ENCODE measurements at regions not wholly inside any gene's neighbourhood (a gene's known extent, or its start where the extent isn't known, plus 50 kb on each side); places are given as distances from the start of the nearest gene placed in this dataset.
A peak's percentile ranks its signal among the peaks of the same experiment; 100 is the strongest.

DNA sequence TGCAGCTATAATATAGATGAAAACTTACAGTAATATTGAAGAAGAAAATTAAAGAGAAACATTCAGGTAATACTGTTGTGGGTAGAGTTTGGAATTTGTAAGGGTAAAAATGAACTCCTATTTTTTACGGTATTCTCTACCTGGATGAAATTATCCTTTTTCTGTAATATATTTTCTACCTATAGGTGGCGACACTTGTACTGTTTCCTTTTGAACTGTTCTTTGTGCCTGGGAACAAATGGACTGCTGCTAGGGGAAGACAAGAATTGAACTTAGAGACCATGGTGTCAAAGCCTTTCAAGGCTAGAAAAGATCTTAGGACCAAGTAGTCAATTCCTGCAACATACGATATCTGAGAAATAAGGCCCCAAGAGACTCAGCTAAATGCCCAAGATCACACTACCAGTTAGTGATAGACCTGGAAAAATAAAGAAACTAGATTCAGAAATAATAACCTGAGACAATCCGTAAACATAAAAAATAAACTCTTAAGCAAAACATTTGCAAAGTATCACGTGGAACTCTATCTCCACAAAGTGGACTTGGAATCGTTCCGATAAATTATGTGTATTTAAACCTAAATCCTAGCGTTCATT lies 383.8 kb downstream of the TFAP2A start:
- H4K20me1 ChIP-seq (ENCODE audit: insufficient read depth, low read length), result no peaks in the 10 kb centered on the region
- Mint-ChIP-seq H3K4me1 (ENCODE audit: low read depth, unreplicated experiment) (peaks cover 12% of the 10 kb centered on the region), H3K9me3 (ENCODE audit: unreplicated experiment) (no peaks in the 10 kb centered on the region), H3K4me3 (ENCODE audit: unreplicated experiment) (no peak overlapping the region), H3K36me3 (ENCODE audit: low read depth, unreplicated experiment) (no peaks in the 10 kb centered on the region), H3K27me3 (ENCODE audit: low read depth, unreplicated experiment) (peaks cover 3% of the 10 kb centered on the region), H3K27ac (ENCODE audit: unreplicated experiment) (no peak overlapping the region)
- H2AFZ ChIP-seq (ENCODE audit: low read depth, low read length), result no peak overlapping the region
- H3K36me3 ChIP-seq (ENCODE audit: insufficient read depth, low read length), result no peaks in the 10 kb centered on the region
- no peaks in the 10 kb centered on the region for H3K27me3 ChIP-seq (ENCODE audit: insufficient read depth, low read length)
- H3K27ac ChIP-seq (ENCODE audit: low read depth, low read length), result no peak overlapping the region
- H3K4me2 ChIP-seq (ENCODE audit: low read length), result no peak overlapping the region
- H3K9ac ChIP-seq (ENCODE audit: low read length), result no peak overlapping the region
- no peak for FAIRE-seq
- TF ChIP-seq EZH2 (IDR thresholded peaks at IDR 0.05; ENCODE audit: insufficient read depth, low read length), result no peak
- TF ChIP-seq, protein P1, sequence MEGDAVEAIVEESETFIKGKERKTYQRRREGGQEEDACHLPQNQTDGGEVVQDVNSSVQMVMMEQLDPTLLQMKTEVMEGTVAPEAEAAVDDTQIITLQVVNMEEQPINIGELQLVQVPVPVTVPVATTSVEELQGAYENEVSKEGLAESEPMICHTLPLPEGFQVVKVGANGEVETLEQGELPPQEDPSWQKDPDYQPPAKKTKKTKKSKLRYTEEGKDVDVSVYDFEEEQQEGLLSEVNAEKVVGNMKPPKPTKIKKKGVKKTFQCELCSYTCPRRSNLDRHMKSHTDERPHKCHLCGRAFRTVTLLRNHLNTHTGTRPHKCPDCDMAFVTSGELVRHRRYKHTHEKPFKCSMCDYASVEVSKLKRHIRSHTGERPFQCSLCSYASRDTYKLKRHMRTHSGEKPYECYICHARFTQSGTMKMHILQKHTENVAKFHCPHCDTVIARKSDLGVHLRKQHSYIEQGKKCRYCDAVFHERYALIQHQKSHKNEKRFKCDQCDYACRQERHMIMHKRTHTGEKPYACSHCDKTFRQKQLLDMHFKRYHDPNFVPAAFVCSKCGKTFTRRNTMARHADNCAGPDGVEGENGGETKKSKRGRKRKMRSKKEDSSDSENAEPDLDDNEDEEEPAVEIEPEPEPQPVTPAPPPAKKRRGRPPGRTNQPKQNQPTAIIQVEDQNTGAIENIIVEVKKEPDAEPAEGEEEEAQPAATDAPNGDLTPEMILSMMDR (IDR thresholded peaks at IDR 0.05; ENCODE audit: insufficient read depth, low read depth, low read length), result peak; percentile 13
- H3K4me3 ChIP-seq (ENCODE audit: insufficient read depth, low read depth, low read length), result no peak overlapping the region
- H3K79me2 ChIP-seq (ENCODE audit: insufficient read depth, low read length), result no peaks in the 10 kb centered on the region
- peaks cover 5% of the 10 kb centered on the region for H3K4me1 ChIP-seq (ENCODE audit: insufficient read depth, low read length)
- DNase-seq (ENCODE audit: low read depth), result no peak
- no peaks in the 10 kb centered on the region for H3K9me3 ChIP-seq (ENCODE audit: insufficient read depth, low read depth, low read length)

DNA sequence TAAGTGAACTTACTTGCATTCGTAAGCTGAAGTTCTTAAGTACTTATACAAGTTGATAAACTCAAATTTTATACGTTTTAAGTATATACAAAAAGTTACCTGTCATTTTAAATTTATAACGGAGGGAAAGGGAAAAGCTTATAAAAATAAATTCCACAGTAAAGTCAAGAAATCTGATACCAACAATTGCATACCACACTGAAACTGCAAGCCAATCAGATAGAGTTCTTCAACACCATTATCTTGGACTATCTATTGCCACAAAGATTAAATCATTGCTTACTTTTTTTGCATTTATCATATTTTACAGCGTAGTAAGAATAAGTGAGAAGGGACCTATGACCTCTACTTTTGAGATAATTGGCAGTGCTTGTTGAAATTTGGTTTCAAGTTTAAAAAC lies 386.7 kb downstream of the TFAP2A start:
- no peaks in the 10 kb centered on the region for H4K20me1 ChIP-seq (ENCODE audit: insufficient read depth, low read length)
- no peak overlapping the region for H3K4me2 ChIP-seq (ENCODE audit: low read length)
- no peak overlapping the region for H3K9ac ChIP-seq (ENCODE audit: low read length)
- TF ChIP-seq, protein P1 (IDR thresholded peaks at IDR 0.05; ENCODE audit: insufficient read depth, low read depth, low read length), result no peak
- no peak for TF ChIP-seq EZH2 (IDR thresholded peaks at IDR 0.05; ENCODE audit: insufficient read depth, low read length)
- H3K27me3 Mint-ChIP-seq (ENCODE audit: low read depth, unreplicated experiment), result peaks cover 4% of the 10 kb centered on the region
- no peak overlapping the region for H3K27ac ChIP-seq (ENCODE audit: low read depth, low read length)
- H3K36me3 ChIP-seq (ENCODE audit: insufficient read depth, low read length), result no peaks in the 10 kb centered on the region
- no peaks in the 10 kb centered on the region for H3K36me3 Mint-ChIP-seq (ENCODE audit: low read depth, unreplicated experiment)
- no peaks in the 10 kb centered on the region for H3K4me1 ChIP-seq (ENCODE audit: insufficient read depth, low read length)
- FAIRE-seq (no peak), DNase-seq (ENCODE audit: low read depth) (no peak)
- no peaks in the 10 kb centered on the region for H3K9me3 Mint-ChIP-seq (ENCODE audit: unreplicated experiment)
- no peak overlapping the region for H2AFZ ChIP-seq (ENCODE audit: low read depth, low read length)
- no peaks in the 10 kb centered on the region for H3K79me2 ChIP-seq (ENCODE audit: insufficient read depth, low read length)
- no peak overlapping the region for H3K4me3 Mint-ChIP-seq (ENCODE audit: unreplicated experiment)
- H3K4me1 Mint-ChIP-seq (ENCODE audit: low read depth, unreplicated experiment), result peaks cover 4% of the 10 kb centered on the region
- no peak overlapping the region for H3K27ac Mint-ChIP-seq (ENCODE audit: unreplicated experiment)
- no peaks in the 10 kb centered on the region for H3K27me3 ChIP-seq (ENCODE audit: insufficient read depth, low read length)
- no peak overlapping the region for H3K4me3 ChIP-seq (ENCODE audit: insufficient read depth, low read depth, low read length)
- H3K9me3 ChIP-seq (ENCODE audit: insufficient read depth, low read depth, low read length), result no peaks in the 10 kb centered on the region

DNA sequence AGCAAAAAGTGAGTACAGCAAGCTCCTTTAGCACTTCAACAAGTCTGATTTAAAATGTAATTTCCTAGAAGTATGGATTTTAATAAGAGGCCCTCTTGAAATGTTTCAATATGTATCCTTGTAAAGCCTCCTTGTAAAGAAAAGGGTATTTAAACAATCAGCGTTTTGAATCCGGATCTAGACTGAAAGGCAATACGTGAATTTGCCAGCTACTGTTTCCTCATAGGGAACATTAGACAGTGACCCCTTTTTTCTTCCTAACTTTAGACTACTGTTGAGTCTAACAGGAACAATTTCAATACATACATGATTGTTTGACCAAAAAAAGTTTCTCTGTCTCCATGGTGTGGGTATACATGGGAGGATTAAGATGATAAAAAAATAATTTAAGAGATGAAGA lies 395.0 kb downstream of the TFAP2A start:
- no peaks in the 10 kb centered on the region for H3K36me3 Mint-ChIP-seq (ENCODE audit: low read depth, unreplicated experiment)

More for the DNA sequence above, 395.0 kb downstream of the TFAP2A start:
- TF ChIP-seq, protein P1 (IDR thresholded peaks at IDR 0.05; ENCODE audit: insufficient read depth, low read depth, low read length), result no peak
- no peak for TF ChIP-seq EZH2 (IDR thresholded peaks at IDR 0.05; ENCODE audit: insufficient read depth, low read length)
- no peak overlapping the region for H3K27ac Mint-ChIP-seq (ENCODE audit: unreplicated experiment)
- H3K27me3 Mint-ChIP-seq (ENCODE audit: low read depth, unreplicated experiment), result peaks cover 3% of the 10 kb centered on the region
- DNase-seq (ENCODE audit: low read depth) (no peak), FAIRE-seq (no peak)
- H3K9ac ChIP-seq (ENCODE audit: low read length), result no peak overlapping the region
- no peaks in the 10 kb centered on the region for H3K4me1 ChIP-seq (ENCODE audit: insufficient read depth, low read length)
- H3K79me2 ChIP-seq (ENCODE audit: insufficient read depth, low read length), result no peaks in the 10 kb centered on the region
- no peak overlapping the region for H3K4me3 Mint-ChIP-seq (ENCODE audit: unreplicated experiment)
- H3K27me3 ChIP-seq (ENCODE audit: insufficient read depth, low read length), result no peaks in the 10 kb centered on the region
- H3K9me3 Mint-ChIP-seq (ENCODE audit: unreplicated experiment), result peaks cover 3% of the 10 kb centered on the region
- no peak overlapping the region for H3K4me3 ChIP-seq (ENCODE audit: insufficient read depth, low read depth, low read length)
- H4K20me1 ChIP-seq (ENCODE audit: insufficient read depth, low read length), result no peaks in the 10 kb centered on the region
- no peaks in the 10 kb centered on the region for H3K36me3 ChIP-seq (ENCODE audit: insufficient read depth, low read length)
- no peak overlapping the region for H2AFZ ChIP-seq (ENCODE audit: low read depth, low read length)
- H3K4me2 ChIP-seq (ENCODE audit: low read length), result no peak overlapping the region
- H3K4me1 Mint-ChIP-seq (ENCODE audit: low read depth, unreplicated experiment), result no peaks in the 10 kb centered on the region
- H3K27ac ChIP-seq (ENCODE audit: low read depth, low read length), result no peak overlapping the region
- H3K9me3 ChIP-seq (ENCODE audit: insufficient read depth, low read depth, low read length), result no peaks in the 10 kb centered on the region
